ENCODE measurements at regions not wholly inside any gene's neighbourhood (a gene's known extent, or its start where the extent isn't known, plus 50 kb on each side); places are given as distances from the start of the nearest gene placed in this dataset.

DNA sequence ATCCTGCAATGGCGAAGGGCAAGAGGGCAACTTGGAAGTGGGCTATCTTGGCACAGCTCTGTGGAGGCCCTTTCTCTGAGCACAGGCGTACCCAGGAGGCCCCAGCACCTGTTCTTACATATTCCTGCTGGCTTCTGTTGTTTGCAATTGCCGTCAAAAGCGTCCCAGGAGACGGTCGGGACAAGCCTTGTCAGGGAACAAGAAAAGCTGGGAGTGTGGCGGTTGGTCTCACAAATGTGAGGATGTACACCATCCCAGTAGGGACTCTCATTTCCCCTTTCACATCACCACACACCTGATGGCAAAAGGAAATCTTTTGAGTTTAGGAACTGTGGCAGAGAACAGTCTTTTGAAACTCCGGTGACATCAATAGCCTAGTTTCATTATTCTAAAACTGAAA is 94.7 kb upstream of the EFEMP1 start:
- no peak overlapping the region for H3K4me3 ChIP-seq (ENCODE audit: low read length)
- DNase-seq (ENCODE audit: low read depth) = no peak
- TF ChIP-seq, protein P1, sequence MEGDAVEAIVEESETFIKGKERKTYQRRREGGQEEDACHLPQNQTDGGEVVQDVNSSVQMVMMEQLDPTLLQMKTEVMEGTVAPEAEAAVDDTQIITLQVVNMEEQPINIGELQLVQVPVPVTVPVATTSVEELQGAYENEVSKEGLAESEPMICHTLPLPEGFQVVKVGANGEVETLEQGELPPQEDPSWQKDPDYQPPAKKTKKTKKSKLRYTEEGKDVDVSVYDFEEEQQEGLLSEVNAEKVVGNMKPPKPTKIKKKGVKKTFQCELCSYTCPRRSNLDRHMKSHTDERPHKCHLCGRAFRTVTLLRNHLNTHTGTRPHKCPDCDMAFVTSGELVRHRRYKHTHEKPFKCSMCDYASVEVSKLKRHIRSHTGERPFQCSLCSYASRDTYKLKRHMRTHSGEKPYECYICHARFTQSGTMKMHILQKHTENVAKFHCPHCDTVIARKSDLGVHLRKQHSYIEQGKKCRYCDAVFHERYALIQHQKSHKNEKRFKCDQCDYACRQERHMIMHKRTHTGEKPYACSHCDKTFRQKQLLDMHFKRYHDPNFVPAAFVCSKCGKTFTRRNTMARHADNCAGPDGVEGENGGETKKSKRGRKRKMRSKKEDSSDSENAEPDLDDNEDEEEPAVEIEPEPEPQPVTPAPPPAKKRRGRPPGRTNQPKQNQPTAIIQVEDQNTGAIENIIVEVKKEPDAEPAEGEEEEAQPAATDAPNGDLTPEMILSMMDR (conservative IDR thresholded peaks at IDR 0.05; ENCODE audit: low read depth, low read length) = no peak

GRCh38 chr2:56021136-56021474 is 97.5 kb upstream of the EFEMP1 start:
- TF ChIP-seq, protein P1 (conservative IDR thresholded peaks at IDR 0.05; ENCODE audit: low read depth, low read length) = no peak
- DNase-seq (ENCODE audit: low read depth) = no peak
- no peak overlapping the region for H3K4me3 ChIP-seq (ENCODE audit: low read length)

DNA sequence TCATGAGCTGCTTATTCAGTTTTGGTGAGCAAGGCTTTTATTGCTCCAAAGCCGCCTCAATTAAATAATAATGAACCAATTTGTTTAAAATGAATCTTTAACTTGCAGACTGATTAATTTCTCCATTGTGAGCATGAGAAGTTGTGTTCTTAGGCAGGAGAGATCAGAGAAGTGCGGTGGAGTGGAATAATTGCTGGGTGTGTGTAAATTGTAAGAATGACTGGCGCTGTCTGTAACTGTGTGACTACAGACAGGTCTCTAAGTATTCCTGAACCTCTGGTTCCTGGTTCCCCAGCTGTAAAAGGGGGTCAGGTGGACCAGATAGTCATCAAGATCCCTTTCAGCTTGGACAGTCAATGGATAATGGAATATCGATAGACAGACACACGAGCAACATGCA is 98.0 kb upstream of the EFEMP1 start:
- DNase-seq (ENCODE audit: low read depth) = no peak
- TF ChIP-seq, protein P1 (conservative IDR thresholded peaks at IDR 0.05; ENCODE audit: low read depth, low read length) = no peak
- no peak overlapping the region for H3K4me3 ChIP-seq (ENCODE audit: low read length)

GRCh38 chr2:56025469-56026193 is 102.0 kb upstream of the EFEMP1 start:
- TF ChIP-seq, protein P1 (conservative IDR thresholded peaks at IDR 0.05; ENCODE audit: low read depth, low read length) = no peak
- DNase-seq (ENCODE audit: low read depth) = no peak
- no peak overlapping the region for H3K4me3 ChIP-seq (ENCODE audit: low read length)

DNA sequence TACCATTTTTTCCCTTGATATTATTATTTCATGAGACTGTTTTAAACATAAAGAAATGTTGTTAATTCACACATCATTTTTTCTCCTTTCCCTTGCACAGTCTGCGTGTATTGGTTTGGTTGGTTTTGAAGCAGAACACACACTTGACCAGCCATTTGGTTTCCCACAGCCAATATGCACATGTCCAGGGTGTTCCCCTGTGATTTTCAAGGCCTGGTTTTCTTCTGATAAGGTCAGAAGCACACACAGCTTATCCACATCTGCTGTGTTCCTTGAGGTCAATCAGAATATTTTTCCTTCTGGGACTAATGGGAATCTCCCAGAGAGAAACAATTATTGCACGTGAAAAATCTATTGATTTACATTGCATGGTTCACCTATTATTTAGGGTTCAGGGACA is 103.2 kb upstream of the EFEMP1 start:
- H3K4me3 ChIP-seq (ENCODE audit: low read length) = no peak overlapping the region
- TF ChIP-seq, protein P1 (conservative IDR thresholded peaks at IDR 0.05; ENCODE audit: low read depth, low read length) = no peak
- DNase-seq (ENCODE audit: low read depth) = no peak

GRCh38 chr2:56030062-56030461 is 106.5 kb upstream of the EFEMP1 start:
- TF ChIP-seq, protein P1 (conservative IDR thresholded peaks at IDR 0.05; ENCODE audit: low read depth, low read length) = no peak
- DNase-seq (ENCODE audit: low read depth) = no peak
- H3K4me3 ChIP-seq (ENCODE audit: low read length) = no peak overlapping the region

DNA sequence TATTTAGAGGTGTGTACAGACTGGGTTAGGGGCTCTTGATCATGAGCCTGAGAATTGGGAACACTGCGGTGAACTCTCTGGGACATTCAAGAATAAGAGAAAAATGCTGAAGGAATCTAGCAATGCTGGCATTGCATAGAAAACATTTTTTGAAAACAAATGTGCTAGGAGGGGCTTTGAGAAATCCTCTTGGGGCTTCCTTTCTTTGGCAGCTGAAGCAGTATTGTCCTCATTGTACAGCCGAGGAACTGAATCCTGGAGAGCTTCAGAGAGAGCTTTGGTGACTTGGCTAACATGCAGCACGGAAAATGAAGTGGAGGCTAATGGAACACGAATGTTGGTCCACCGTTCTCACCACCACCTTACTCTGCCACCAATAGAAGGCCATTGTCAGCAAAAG is 107.3 kb upstream of the EFEMP1 start:
- no peak overlapping the region for H3K4me3 ChIP-seq (ENCODE audit: low read length)
- TF ChIP-seq, protein P1 (conservative IDR thresholded peaks at IDR 0.05; ENCODE audit: low read depth, low read length) = no peak
- DNase-seq (ENCODE audit: low read depth) = no peak
